Astrocyte (in vitro differentiated cells and primary cell): ENCODE measurements at regions not wholly inside any gene's neighbourhood (a gene's known extent, or its start where the extent isn't known, plus 50 kb on each side); places are given as distances from the start of the nearest gene placed in this dataset.

Source experiments
- CTCF ChIP-seq: IDR thresholded peaks from 2 replicates; pipeline ENCODE4 v1.5.1; 2011; ENCODE audit warnings: low read depth, mild to moderate bottlenecking, inconsistent platforms, low read length, moderate library complexity; ENCODE audit not compliant: insufficient read depth
- EZH2 ChIP-seq: IDR thresholded peaks from 2 replicates; pipeline ENCODE4 v1.6.1; 2012; ENCODE audit warnings: mild to moderate bottlenecking, low read length, inconsistent platforms; ENCODE audit not compliant: insufficient read depth

GRCh38 chr11:112584672-112585071 lies 324.0 kb upstream of the PLET1 start:
- TF ChIP-seq CTCF: peak; percentile 12
- TF ChIP-seq EZH2: no peak
